Colonic mucosa (tissue), 4 donors: ENCODE measurements at regions not wholly inside any gene's neighbourhood (a gene's known extent, or its start where the extent isn't known, plus 50 kb on each side); places are given as distances from the start of the nearest gene placed in this dataset.

Source experiments
- DNase-seq: peaks from one replicate; pipeline ENCODE4 v3.0.0-alpha.2; 2020
- H3K27ac ChIP-seq: fragments of 200-600 bp; one replicate; pipeline ENCODE4 v1.8.0; 2021
- H3K27me3 ChIP-seq: fragments of 200-600 bp; one replicate; pipeline ENCODE4 v1.8.0; 2021
- H3K36me3 ChIP-seq: fragments of 200-600 bp; one replicate; pipeline ENCODE4 v1.8.0; 2021
- H3K4me1 ChIP-seq: fragments of 200-600 bp; one replicate; pipeline ENCODE4 v1.8.0; 2021; ENCODE audit warnings: mild to moderate bottlenecking
- H3K4me3 ChIP-seq: fragments of 200-600 bp; one replicate; pipeline ENCODE4 v1.8.0; 2021
- H3K9ac ChIP-seq, 2 donors: one replicate each; pipeline ENCODE4 v1.7.0; 2013; ENCODE audit warnings: control low read depth in 2 of 2, low read depth in 2 of 2, low read length in 2 of 2
- H3K9me3 ChIP-seq: fragments of 200-600 bp; one replicate; pipeline ENCODE4 v1.8.0; 2021
- intact Hi-C: fragments of 100-400 bp; cut with DNase I; formaldehyde crosslinking; loops from one replicate; pipeline ENCODE4 v1.14.1; 2022
- TF ChIP-seq, protein P1 (sequence below): fragments of 200-600 bp; IDR thresholded peaks from one replicate; pipeline ENCODE4 v1.8.0; 2022; ENCODE audit warnings: antibody characterized with exemption, mild to moderate bottlenecking
- donor health status: healthy.
- donor health status: DM: no; HTN: no; CAD: no.
- donor health status: DM: no; HTN: no; CAD: no.

DNA sequence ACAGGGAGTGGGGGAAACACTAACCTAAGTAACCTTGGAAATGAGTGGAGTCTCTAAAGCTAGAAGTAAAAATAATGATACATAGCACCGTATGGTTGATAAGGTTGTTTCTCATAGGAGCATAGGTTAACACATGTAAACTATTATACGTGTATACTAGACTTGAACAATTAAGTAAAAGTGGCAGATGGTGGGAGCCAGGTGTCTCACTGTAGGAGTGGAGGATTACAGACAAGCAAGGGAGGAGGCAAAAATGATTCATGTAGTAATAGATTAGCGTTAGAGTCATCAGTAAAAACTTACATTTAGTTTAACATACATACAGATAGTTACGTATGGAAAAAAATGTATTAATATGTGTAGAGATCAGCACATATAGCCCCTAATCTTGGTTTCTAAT, 138.4 kb upstream of the DSCAM start:
- DNase-seq = no peak
- Histone ChIP-seq H3K4me3 (no peak overlapping the region), H3K9me3 (no peaks in the 10 kb centered on the region), H3K27ac (no peak overlapping the region), H3K4me1 (no peaks in the 10 kb centered on the region), H3K36me3 (no peaks in the 10 kb centered on the region), H3K9ac (no peak overlapping the region), H3K27me3 (no peaks in the 10 kb centered on the region)
- TF ChIP-seq, protein P1, sequence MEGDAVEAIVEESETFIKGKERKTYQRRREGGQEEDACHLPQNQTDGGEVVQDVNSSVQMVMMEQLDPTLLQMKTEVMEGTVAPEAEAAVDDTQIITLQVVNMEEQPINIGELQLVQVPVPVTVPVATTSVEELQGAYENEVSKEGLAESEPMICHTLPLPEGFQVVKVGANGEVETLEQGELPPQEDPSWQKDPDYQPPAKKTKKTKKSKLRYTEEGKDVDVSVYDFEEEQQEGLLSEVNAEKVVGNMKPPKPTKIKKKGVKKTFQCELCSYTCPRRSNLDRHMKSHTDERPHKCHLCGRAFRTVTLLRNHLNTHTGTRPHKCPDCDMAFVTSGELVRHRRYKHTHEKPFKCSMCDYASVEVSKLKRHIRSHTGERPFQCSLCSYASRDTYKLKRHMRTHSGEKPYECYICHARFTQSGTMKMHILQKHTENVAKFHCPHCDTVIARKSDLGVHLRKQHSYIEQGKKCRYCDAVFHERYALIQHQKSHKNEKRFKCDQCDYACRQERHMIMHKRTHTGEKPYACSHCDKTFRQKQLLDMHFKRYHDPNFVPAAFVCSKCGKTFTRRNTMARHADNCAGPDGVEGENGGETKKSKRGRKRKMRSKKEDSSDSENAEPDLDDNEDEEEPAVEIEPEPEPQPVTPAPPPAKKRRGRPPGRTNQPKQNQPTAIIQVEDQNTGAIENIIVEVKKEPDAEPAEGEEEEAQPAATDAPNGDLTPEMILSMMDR = no peak
- intact Hi-C loops = no loop called here

- H3K27ac ChIP-seq = no peak overlapping the region
- no peaks in the 10 kb centered on the region for H3K4me1 ChIP-seq
- no peak for DNase-seq
- H3K27me3 ChIP-seq = no peaks in the 10 kb centered on the region
- TF ChIP-seq, protein P1 = no peak
- no peaks in the 10 kb centered on the region for H3K36me3 ChIP-seq
- H3K4me3 ChIP-seq = no peak overlapping the region
- H3K9me3 ChIP-seq = no peaks in the 10 kb centered on the region
- intact Hi-C loops = no loop called here
- no peak overlapping the region for H3K9ac ChIP-seq
These were observed 143.4 kb upstream of the DSCAM start for GRCh38 chr21:40990366-40990765.

GRCh38 chr21:40997831-40998230, 150.9 kb upstream of the DSCAM start:
- Histone ChIP-seq H3K27ac (no peak overlapping the region), H3K4me3 (no peak overlapping the region), H3K27me3 (no peaks in the 10 kb centered on the region), H3K36me3 (no peaks in the 10 kb centered on the region), H3K9ac (no peak overlapping the region), H3K9me3 (no peaks in the 10 kb centered on the region), H3K4me1 (no peaks in the 10 kb centered on the region)
- intact Hi-C loops = no loop called here
- DNase-seq = no peak
- TF ChIP-seq, protein P1 = no peak

DNA sequence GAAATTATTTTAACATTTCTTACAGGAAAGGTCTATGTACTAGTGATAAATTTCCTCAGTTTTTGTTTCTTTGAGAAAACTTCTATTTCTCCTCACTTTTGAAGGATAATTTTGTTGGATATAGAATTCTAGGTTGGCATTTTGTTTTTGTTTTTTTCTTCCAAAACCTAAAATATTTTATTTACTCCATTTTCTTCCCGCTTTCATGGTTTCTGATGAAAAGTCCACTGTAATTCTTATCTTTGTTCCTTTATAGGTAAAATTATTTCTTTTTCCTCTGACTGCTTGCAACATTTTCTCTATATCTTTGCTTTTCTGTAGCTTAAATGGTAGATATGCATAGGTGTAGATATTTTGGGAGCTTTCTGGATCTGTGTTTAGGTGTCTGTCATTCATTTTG, 153.9 kb upstream of the DSCAM start:
- H3K36me3 ChIP-seq = no peaks in the 10 kb centered on the region
- no peak for DNase-seq
- no peak overlapping the region for H3K27ac ChIP-seq
- H3K4me3 ChIP-seq = no peak overlapping the region
- no peaks in the 10 kb centered on the region for H3K9me3 ChIP-seq
- H3K4me1 ChIP-seq = no peaks in the 10 kb centered on the region
- TF ChIP-seq, protein P1 = no peak
- H3K9ac ChIP-seq = no peak overlapping the region
- intact Hi-C loops = no loop called here
- H3K27me3 ChIP-seq = no peaks in the 10 kb centered on the region

- no peaks in the 10 kb centered on the region for H3K36me3 ChIP-seq
- TF ChIP-seq, protein P1 = no peak
- intact Hi-C loops = no loop called here
These were observed 159.7 kb upstream of the DSCAM start for GRCh38 chr21:41006636-41007035.

DNA sequence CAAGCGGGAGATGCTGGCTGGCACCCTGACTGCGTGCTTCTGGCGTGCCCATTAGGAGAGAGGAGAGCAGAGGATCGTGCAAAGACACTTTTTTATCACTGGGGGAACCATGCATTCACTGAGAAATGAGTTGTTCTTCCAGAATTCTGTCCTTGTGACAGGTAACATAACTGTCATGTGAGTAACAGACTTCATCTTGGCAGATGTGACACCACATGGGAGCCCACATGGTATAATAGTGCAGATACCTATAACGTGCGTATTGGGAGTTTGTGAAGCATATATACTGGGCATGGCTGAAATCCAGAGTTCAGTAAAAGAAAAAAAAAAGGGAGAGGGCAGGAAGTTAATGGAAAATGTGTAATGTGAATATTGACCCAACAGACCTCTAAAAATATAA, 159.6 kb upstream of the BACE2 start:
- Histone ChIP-seq H3K9ac (no peak overlapping the region), H3K4me3 (no peak overlapping the region), H3K9me3 (no peaks in the 10 kb centered on the region), H3K27ac (no peak overlapping the region), H3K4me1 (no peaks in the 10 kb centered on the region), H3K27me3 (no peaks in the 10 kb centered on the region), H3K36me3 (no peaks in the 10 kb centered on the region)
- TF ChIP-seq, protein P1 = no peak
- intact Hi-C loops = no loop called here
- no peak for DNase-seq

More at GRCh38 chr21:41006636-41007035, 159.7 kb upstream of the DSCAM start:
- Histone ChIP-seq H3K4me3 (no peak overlapping the region), H3K4me1 (no peaks in the 10 kb centered on the region), H3K27ac (no peak overlapping the region), H3K9ac (no peak overlapping the region), H3K27me3 (no peaks in the 10 kb centered on the region), H3K9me3 (no peaks in the 10 kb centered on the region)
- DNase-seq = no peak
